ENCODE measurements at regions not wholly inside any gene's neighbourhood (a gene's known extent, or its start where the extent isn't known, plus 50 kb on each side); places are given as distances from the start of the nearest gene placed in this dataset.

GRCh38 chr2:5040571-5040970 is 651.6 kb upstream of the SOX11 start:
- CTCF ChIA-PET: no interaction called here
- BruUV-seq (replicated peaks): no TSS peak
- no peak overlapping the region for H3K27ac Mint-ChIP-seq (ENCODE audit: low read depth, unreplicated experiment)
- TF ChIP-seq, protein P1, sequence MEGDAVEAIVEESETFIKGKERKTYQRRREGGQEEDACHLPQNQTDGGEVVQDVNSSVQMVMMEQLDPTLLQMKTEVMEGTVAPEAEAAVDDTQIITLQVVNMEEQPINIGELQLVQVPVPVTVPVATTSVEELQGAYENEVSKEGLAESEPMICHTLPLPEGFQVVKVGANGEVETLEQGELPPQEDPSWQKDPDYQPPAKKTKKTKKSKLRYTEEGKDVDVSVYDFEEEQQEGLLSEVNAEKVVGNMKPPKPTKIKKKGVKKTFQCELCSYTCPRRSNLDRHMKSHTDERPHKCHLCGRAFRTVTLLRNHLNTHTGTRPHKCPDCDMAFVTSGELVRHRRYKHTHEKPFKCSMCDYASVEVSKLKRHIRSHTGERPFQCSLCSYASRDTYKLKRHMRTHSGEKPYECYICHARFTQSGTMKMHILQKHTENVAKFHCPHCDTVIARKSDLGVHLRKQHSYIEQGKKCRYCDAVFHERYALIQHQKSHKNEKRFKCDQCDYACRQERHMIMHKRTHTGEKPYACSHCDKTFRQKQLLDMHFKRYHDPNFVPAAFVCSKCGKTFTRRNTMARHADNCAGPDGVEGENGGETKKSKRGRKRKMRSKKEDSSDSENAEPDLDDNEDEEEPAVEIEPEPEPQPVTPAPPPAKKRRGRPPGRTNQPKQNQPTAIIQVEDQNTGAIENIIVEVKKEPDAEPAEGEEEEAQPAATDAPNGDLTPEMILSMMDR (IDR thresholded peaks at IDR 0.05; ENCODE audit: unreplicated experiment): no peak
- no peaks in the 10 kb centered on the region for H3K27me3 Mint-ChIP-seq (ENCODE audit: insufficient read depth, unreplicated experiment)
- POLR2A ChIA-PET: interaction anchor here (0.6 kb wide), 1 partner anchor 20 kb away, joined by 3 read pairs; no protein-coding TSS in a partner anchor
- no peak for DNase-seq (ENCODE audit: unreplicated experiment)
- no peaks in the 10 kb centered on the region for H3K36me3 Mint-ChIP-seq (ENCODE audit: insufficient read depth, unreplicated experiment)
- no peak overlapping the region for H3K4me3 Mint-ChIP-seq (ENCODE audit: unreplicated experiment)
- intact Hi-C loops (cut with micrococcal nuclease): no loop called here
- peaks cover 7% of the 10 kb centered on the region for H3K4me1 Mint-ChIP-seq (ENCODE audit: insufficient read depth, unreplicated experiment)
- no peaks in the 10 kb centered on the region for H3K9me3 Mint-ChIP-seq (ENCODE audit: unreplicated experiment)

- H3K4me3 Mint-ChIP-seq (ENCODE audit: unreplicated experiment): no peak overlapping the region
- no TSS peak for BruUV-seq (replicated peaks)
- CTCF ChIA-PET: no interaction called here
- intact Hi-C loops (cut with micrococcal nuclease): no loop called here
- H3K9me3 Mint-ChIP-seq (ENCODE audit: unreplicated experiment): no peaks in the 10 kb centered on the region
- TF ChIP-seq, protein P1 (IDR thresholded peaks at IDR 0.05; ENCODE audit: unreplicated experiment): no peak
- H3K4me1 Mint-ChIP-seq (ENCODE audit: insufficient read depth, unreplicated experiment): peaks cover 7% of the 10 kb centered on the region
- H3K27ac Mint-ChIP-seq (ENCODE audit: low read depth, unreplicated experiment): no peak overlapping the region
- no peak for DNase-seq (ENCODE audit: unreplicated experiment)
- no peaks in the 10 kb centered on the region for H3K36me3 Mint-ChIP-seq (ENCODE audit: insufficient read depth, unreplicated experiment)
- no peaks in the 10 kb centered on the region for H3K27me3 Mint-ChIP-seq (ENCODE audit: insufficient read depth, unreplicated experiment)
- POLR2A ChIA-PET: no interaction called here
Measured at GRCh38 chr2:5041501-5041900, 650.7 kb upstream of the SOX11 start.

DNA sequence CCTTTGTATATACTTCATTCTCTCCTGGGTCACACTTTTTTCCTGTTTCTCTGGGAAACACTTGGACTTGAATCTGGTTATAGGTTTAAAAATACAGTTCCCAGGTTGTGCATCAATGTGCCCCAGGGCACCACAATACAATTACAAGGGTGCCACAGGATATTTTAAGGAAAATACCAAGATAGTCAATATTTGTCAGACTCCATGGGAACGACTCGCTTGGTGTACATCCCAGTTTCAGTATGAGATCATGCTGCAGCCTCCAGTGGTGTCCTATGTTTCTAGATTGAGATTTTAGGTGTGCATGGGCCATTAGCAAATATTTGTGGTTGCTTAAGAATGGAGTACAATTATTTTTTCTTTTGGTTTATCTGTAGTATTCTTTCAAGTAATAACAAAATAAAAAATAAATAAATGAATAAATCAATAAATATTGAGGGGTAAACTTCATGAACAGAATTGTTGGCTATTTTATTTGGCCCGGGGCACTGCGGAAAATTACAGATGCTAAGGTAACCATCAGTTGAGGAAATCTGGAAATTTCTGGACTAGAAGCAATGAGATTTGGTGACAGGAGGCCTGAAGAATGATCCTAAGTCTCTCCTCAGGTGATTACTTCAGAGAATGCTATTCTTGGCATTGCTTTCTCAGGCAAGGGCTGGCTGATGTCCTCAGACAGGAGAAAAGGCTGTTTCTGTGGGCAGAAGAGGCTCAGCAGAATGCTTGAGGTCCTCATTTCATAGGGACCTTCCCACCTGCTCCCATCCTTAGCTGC is 649.3 kb upstream of the SOX11 start:
- Mint-ChIP-seq H3K27me3 (ENCODE audit: insufficient read depth, unreplicated experiment) (no peaks in the 10 kb centered on the region), H3K27ac (ENCODE audit: low read depth, unreplicated experiment) (no peak overlapping the region), H3K4me1 (ENCODE audit: insufficient read depth, unreplicated experiment) (peaks cover 7% of the 10 kb centered on the region), H3K4me3 (ENCODE audit: unreplicated experiment) (no peak overlapping the region), H3K36me3 (ENCODE audit: insufficient read depth, unreplicated experiment) (no peaks in the 10 kb centered on the region), H3K9me3 (ENCODE audit: unreplicated experiment) (no peaks in the 10 kb centered on the region)
- intact Hi-C loops (cut with micrococcal nuclease): no loop called here
- ChIA-PET POLR2A (no interaction called here), CTCF (no interaction called here)
- BruUV-seq (replicated peaks): no TSS peak
- TF ChIP-seq, protein P1 (IDR thresholded peaks at IDR 0.05; ENCODE audit: unreplicated experiment): no peak
- no peak for DNase-seq (ENCODE audit: unreplicated experiment)

- no TSS peak for BruUV-seq (replicated peaks)
- Mint-ChIP-seq H3K36me3 (ENCODE audit: insufficient read depth, unreplicated experiment) (no peaks in the 10 kb centered on the region), H3K27ac (ENCODE audit: low read depth, unreplicated experiment) (no peak overlapping the region), H3K27me3 (ENCODE audit: insufficient read depth, unreplicated experiment) (no peaks in the 10 kb centered on the region), H3K9me3 (ENCODE audit: unreplicated experiment) (no peaks in the 10 kb centered on the region), H3K4me1 (ENCODE audit: insufficient read depth, unreplicated experiment) (no peaks in the 10 kb centered on the region), H3K4me3 (ENCODE audit: unreplicated experiment) (no peak overlapping the region)
- ChIA-PET CTCF (interaction anchor here (0.6 to 0.9 kb wide), 2 partner anchors 125 to 703 kb away, joined by 3 read pairs; no protein-coding TSS in a partner anchor), POLR2A (no interaction called here)
- DNase-seq (ENCODE audit: unreplicated experiment): no peak
- intact Hi-C loops (cut with micrococcal nuclease): no loop called here
- TF ChIP-seq, protein P1 (IDR thresholded peaks at IDR 0.05; ENCODE audit: unreplicated experiment): no peak
Measured at GRCh38 chr2:5051300-5051699, 640.9 kb upstream of the SOX11 start.
